ENCODE measurements at regions not wholly inside any gene's neighbourhood (a gene's known extent, or its start where the extent isn't known, plus 50 kb on each side); places are given as distances from the start of the nearest gene placed in this dataset.

GRCh38 chr4:126871810-126872209 is 760.9 kb upstream of the INTU start:
- Histone ChIP-seq H3K4me1 (ENCODE audit: insufficient read depth, low read length) (no peaks in the 10 kb centered on the region), H3K27ac (ENCODE audit: extremely low read length, insufficient read depth, low read length) (no peak overlapping the region), H2AFZ (ENCODE audit: low read length) (no peak overlapping the region), H3K9me3 (ENCODE audit: low read length) (peaks cover 47% of the 10 kb centered on the region), H3K79me2 (ENCODE audit: insufficient read depth, low read length) (no peaks in the 10 kb centered on the region), H3K9ac (ENCODE audit: insufficient read depth, low read depth, low read length) (no peak overlapping the region), H3K4me2 (ENCODE audit: low read depth, low read length) (no peak overlapping the region), H4K20me1 (ENCODE audit: insufficient read depth, low read length) (no peaks in the 10 kb centered on the region), H3K4me3 (replicated peaks in 1 of 3; ENCODE audit: insufficient read depth in 1 of 3, low read depth in 2 of 3, low read length in 3 of 3) (no peak overlapping the region), H3K36me3 (replicated peaks in 1 of 2; ENCODE audit: control insufficient read depth in 1 of 2, insufficient read depth in 2 of 2, low read length in 2 of 2) (no peaks in the 10 kb centered on the region), H3K27me3 (ENCODE audit: control insufficient read depth in 1 of 2, insufficient read depth in 2 of 2, low read length in 2 of 2) (no peaks in the 10 kb centered on the region)
- in situ Hi-C loops (cut with HindIII; ENCODE audit: extremely low pct_ligation_motif_present, low pct_unique_long_range_greater_than_20kb) = no loop called here
- no peak for FAIRE-seq
- intact Hi-C loops (cut with micrococcal nuclease; ENCODE audit: unreplicated experiment) = no loop called here
- TF ChIP-seq HNF4G (IDR thresholded peaks at IDR 0.05; ENCODE audit: borderline replicate concordance, low read depth, low read length) (no peak), HNF4G (CRISPR knock-in tag; IDR thresholded peaks at IDR 0.05; ENCODE audit: borderline replicate concordance, low read depth) (no peak), ZBTB37 (CRISPR knock-in tag; IDR thresholded peaks at IDR 0.05) (no peak), RERE (CRISPR knock-in tag; IDR thresholded peaks at IDR 0.05; ENCODE audit: low read depth) (no peak), HOMEZ (CRISPR knock-in tag; IDR thresholded peaks at IDR 0.05; ENCODE audit: low read depth) (no peak), ZNF878 (CRISPR knock-in tag; IDR thresholded peaks at IDR 0.05) (no peak), TBL1XR1 (IDR thresholded peaks at IDR 0.05; ENCODE audit: borderline replicate concordance, low read length, partially characterized antibody) (no peak), NR2F2 (IDR thresholded peaks at IDR 0.05; ENCODE audit: borderline replicate concordance, low read depth) (no peak), MIXL1 (CRISPR knock-in tag; IDR thresholded peaks at IDR 0.05) (no peak)
- no peak for ATAC-seq
- no TSS peak for BruUV-seq (replicated peaks)
- POLR2A ChIA-PET = no interaction called here
- DNase-seq (ENCODE audit: low spot score) = no peak
- CTCF ChIA-PET (ENCODE audit: low intra/inter-chr PET ratio, low total read pairs) = no interaction called here
